ENCODE measurements at regions not wholly inside any gene's neighbourhood (a gene's known extent, or its start where the extent isn't known, plus 50 kb on each side); places are given as distances from the start of the nearest gene placed in this dataset.

DNA sequence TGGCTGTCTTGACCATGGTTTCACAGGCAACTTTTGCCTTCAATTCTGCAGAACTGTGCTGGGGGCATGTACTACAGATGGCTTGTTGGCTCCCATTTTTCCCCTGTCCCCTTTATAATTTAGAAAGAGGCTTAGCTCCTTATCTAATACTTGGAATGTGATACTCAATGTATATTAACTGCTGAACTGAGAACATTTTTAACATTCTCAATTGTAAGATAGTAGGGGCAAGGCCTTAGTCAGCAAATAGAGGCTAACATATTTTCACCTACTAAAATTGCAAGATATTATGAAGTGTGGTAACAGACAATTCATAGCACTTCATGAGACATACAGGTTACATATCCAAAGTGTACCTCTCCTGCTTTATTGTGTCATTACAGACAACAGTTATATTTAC is 118.1 kb upstream of the ZNF366 start:
- Histone ChIP-seq H3K27ac (ENCODE audit: extremely low read depth, low read depth, low read length) (no peak overlapping the region), H3K4me1 (ENCODE audit: control insufficient read depth, insufficient read depth, low read length) (no peaks in the 10 kb centered on the region), H3K36me3 (ENCODE audit: control insufficient read depth in 2 of 2, insufficient read depth in 1 of 2, low read length in 2 of 2) (no peaks in the 10 kb centered on the region), H3K9me3 (ENCODE audit: control insufficient read depth, insufficient read depth, low read depth, low read length) (no peaks in the 10 kb centered on the region), H3K4me3 (ENCODE audit: low read depth, low read length) (no peak overlapping the region)
- TF ChIP-seq ZNF624 (tag by site-specific recombination; IDR thresholded peaks at IDR 0.05) (no peak), ZNF561 (tag by site-specific recombination; IDR thresholded peaks at IDR 0.05; ENCODE audit: borderline replicate concordance) (no peak), ZNF311 (tag by site-specific recombination; IDR thresholded peaks at IDR 0.05; ENCODE audit: borderline replicate concordance) (no peak), PBX3 (CRISPR knock-in tag; IDR thresholded peaks at IDR 0.05) (no peak)
- POLR2A ChIA-PET: no interaction called here
- CTCF ChIA-PET: interaction anchor here (1.4 kb wide), 1 partner anchor 193 kb away, joined by 6 read pairs; no protein-coding TSS in a partner anchor

GRCh38 chr5:72624641-72625236 is 117.5 kb upstream of the ZNF366 start:
- ChIA-PET CTCF (no interaction called here), POLR2A (no interaction called here)
- no peaks in the 10 kb centered on the region for H3K36me3 ChIP-seq (ENCODE audit: control insufficient read depth in 2 of 2, insufficient read depth in 1 of 2, low read length in 2 of 2)
- H3K4me3 ChIP-seq (ENCODE audit: low read depth, low read length): no peak overlapping the region
- no peak overlapping the region for H3K27ac ChIP-seq (ENCODE audit: extremely low read depth, low read depth, low read length)
- TF ChIP-seq ZNF548 (tag by site-specific recombination; IDR thresholded peaks at IDR 0.05): no peak
- no peak for TF ChIP-seq OVOL3 (tag by site-specific recombination; IDR thresholded peaks at IDR 0.05)
- TF ChIP-seq ZNF157 (tag by site-specific recombination; IDR thresholded peaks at IDR 0.05): no peak
- no peak for TF ChIP-seq ZNF549 (tag by site-specific recombination; IDR thresholded peaks at IDR 0.05)
- TF ChIP-seq GFI1B (tag by site-specific recombination; IDR thresholded peaks at IDR 0.05): no peak
- TF ChIP-seq ZNF398 (tag by site-specific recombination; IDR thresholded peaks at IDR 0.05): no peak
- no peak for TF ChIP-seq ZNF37A (tag by site-specific recombination; IDR thresholded peaks at IDR 0.05)
- no peak for TF ChIP-seq ZNF114 (tag by site-specific recombination; IDR thresholded peaks at IDR 0.05)
- TF ChIP-seq ZBTB20 (tag by site-specific recombination; IDR thresholded peaks at IDR 0.05): no peak
- no peak for TF ChIP-seq ZNF530 (tag by site-specific recombination; IDR thresholded peaks at IDR 0.05; ENCODE audit: low read depth)
- TF ChIP-seq ZBTB49 (tag by site-specific recombination; IDR thresholded peaks at IDR 0.05; ENCODE audit: low read depth): no peak
- no peak for TF ChIP-seq ZNF624 (tag by site-specific recombination; IDR thresholded peaks at IDR 0.05)
- H3K4me1 ChIP-seq (ENCODE audit: control insufficient read depth, insufficient read depth, low read length): no peaks in the 10 kb centered on the region
- no peaks in the 10 kb centered on the region for H3K9me3 ChIP-seq (ENCODE audit: control insufficient read depth, insufficient read depth, low read depth, low read length)

DNA sequence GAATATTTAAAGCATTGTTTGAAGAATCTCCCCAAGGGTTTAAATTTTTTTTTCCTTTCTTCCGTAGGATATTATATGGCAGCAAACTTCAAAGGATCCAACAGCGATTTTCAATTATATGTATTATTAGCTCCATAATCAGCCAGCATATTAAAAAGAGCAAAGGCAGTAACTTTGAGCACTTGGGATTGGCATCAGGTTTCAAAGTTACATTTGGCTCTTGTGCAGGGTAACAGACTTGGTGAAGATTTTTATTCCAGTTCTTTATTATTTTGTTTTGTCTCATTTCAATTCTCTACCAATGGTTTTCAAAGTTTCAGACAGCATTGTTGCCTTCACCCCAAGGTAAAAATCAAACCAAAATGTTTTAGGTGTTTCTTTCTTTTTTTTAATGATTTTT is 116.7 kb upstream of the ZNF366 start:
- Histone ChIP-seq H3K4me1 (ENCODE audit: control insufficient read depth, insufficient read depth, low read length) (no peaks in the 10 kb centered on the region), H3K4me3 (ENCODE audit: low read depth, low read length) (no peak overlapping the region), H3K27ac (ENCODE audit: extremely low read depth, low read depth, low read length) (no peak overlapping the region), H3K36me3 (ENCODE audit: control insufficient read depth in 2 of 2, insufficient read depth in 1 of 2, low read length in 2 of 2) (no peaks in the 10 kb centered on the region), H3K9me3 (ENCODE audit: control insufficient read depth, insufficient read depth, low read depth, low read length) (no peaks in the 10 kb centered on the region)
- ChIA-PET CTCF (interaction anchor here (0.7 to 2.0 kb wide), 3 partner anchors 13 to 107 kb away, joined by 4 to 11 read pairs (median 4); no protein-coding TSS in a partner anchor), POLR2A (no interaction called here)
- TF ChIP-seq ZBTB49 (tag by site-specific recombination; IDR thresholded peaks at IDR 0.05; ENCODE audit: low read depth): no peak
- TF ChIP-seq ZNF654 (tag by site-specific recombination; IDR thresholded peaks at IDR 0.05; ENCODE audit: low read depth): no peak
- TF ChIP-seq, protein P1, sequence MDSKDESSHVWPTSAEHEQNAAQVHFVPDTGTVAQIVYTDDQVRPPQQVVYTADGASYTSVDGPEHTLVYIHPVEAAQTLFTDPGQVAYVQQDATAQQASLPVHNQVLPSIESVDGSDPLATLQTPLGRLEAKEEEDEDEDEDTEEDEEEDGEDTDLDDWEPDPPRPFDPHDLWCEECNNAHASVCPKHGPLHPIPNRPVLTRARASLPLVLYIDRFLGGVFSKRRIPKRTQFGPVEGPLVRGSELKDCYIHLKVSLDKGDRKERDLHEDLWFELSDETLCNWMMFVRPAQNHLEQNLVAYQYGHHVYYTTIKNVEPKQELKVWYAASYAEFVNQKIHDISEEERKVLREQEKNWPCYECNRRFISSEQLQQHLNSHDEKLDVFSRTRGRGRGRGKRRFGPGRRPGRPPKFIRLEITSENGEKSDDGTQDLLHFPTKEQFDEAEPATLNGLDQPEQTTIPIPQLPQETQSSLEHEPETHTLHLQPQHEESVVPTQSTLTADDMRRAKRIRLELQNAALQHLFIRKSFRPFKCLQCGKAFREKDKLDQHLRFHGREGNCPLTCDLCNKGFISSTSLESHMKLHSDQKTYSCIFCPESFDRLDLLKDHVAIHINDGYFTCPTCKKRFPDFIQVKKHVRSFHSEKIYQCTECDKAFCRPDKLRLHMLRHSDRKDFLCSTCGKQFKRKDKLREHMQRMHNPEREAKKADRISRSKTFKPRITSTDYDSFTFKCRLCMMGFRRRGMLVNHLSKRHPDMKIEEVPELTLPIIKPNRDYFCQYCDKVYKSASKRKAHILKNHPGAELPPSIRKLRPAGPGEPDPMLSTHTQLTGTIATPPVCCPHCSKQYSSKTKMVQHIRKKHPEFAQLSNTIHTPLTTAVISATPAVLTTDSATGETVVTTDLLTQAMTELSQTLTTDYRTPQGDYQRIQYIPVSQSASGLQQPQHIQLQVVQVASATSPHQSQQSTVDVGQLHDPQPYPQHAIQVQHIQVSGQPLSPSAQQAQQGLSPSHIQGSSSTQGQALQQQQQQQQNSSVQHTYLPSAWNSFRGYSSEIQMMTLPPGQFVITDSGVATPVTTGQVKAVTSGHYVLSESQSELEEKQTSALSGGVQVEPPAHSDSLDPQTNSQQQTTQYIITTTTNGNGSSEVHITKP (tag by site-specific recombination; IDR thresholded peaks at IDR 0.05): no peak
- TF ChIP-seq ZNF121 (tag by site-specific recombination; IDR thresholded peaks at IDR 0.05): no peak
- no peak for TF ChIP-seq ZFP3 (tag by site-specific recombination; IDR thresholded peaks at IDR 0.05; ENCODE audit: low read depth)
- TF ChIP-seq ZNF571 (tag by site-specific recombination; IDR thresholded peaks at IDR 0.05): no peak

All from HEK293 (cell line).